GM18868 (cell line): ENCODE measurements at regions not wholly inside any gene's neighbourhood (a gene's known extent, or its start where the extent isn't known, plus 50 kb on each side); places are given as distances from the start of the nearest gene placed in this dataset.
"Not testable (repeated sequence)": the region's sequence is repeated elsewhere in the genome, so short reads cannot be mapped to it uniquely, and the experiment has no call there.

Experiments
- ATAC-seq: cut with Tn5 transposase; IDR thresholded peaks from one replicate; pipeline ENCODE4 v1.9.1; 2021; ENCODE audit warnings: mild to moderate bottlenecking, moderate library complexity; ENCODE audit not compliant: unreplicated experiment

- ATAC-seq, result peak; percentile 63
These were observed 301.6 kb upstream of the C16orf82 start for GRCh38 chr16:26765087-26765486.

- ATAC-seq, result no peak
These were observed 298.2 kb upstream of the C16orf82 start for GRCh38 chr16:26768385-26769010.

GRCh38 chr16:26770547-26770946 lies 296.2 kb upstream of the C16orf82 start:
- no peak for ATAC-seq

- ATAC-seq, result peak; percentile 91
These were observed 294.2 kb upstream of the C16orf82 start for GRCh38 chr16:26772503-26772902.

- no peak for ATAC-seq
These were observed 288.9 kb upstream of the C16orf82 start for GRCh38 chr16:26777821-26778220.

GRCh38 chr16:26787924-26788323 lies 278.8 kb upstream of the C16orf82 start:
- no peak for ATAC-seq

- ATAC-seq, result no peak
These were observed 275.6 kb upstream of the C16orf82 start for GRCh38 chr16:26791169-26791568.

- no peak for ATAC-seq
These were observed 271.5 kb upstream of the C16orf82 start for GRCh38 chr16:26795184-26795583.

- ATAC-seq, result no peak
These were observed 265.1 kb upstream of the C16orf82 start for GRCh38 chr16:26801628-26802027.

- ATAC-seq, result no peak
These were observed 264.3 kb upstream of the C16orf82 start for GRCh38 chr16:26802440-26802839.

GRCh38 chr16:26802965-26803364 lies 263.8 kb upstream of the C16orf82 start:
- ATAC-seq, result no peak

GRCh38 chr16:26806657-26807056 lies 260.1 kb upstream of the C16orf82 start:
- no peak for ATAC-seq

GRCh38 chr16:26809461-26809860 lies 257.3 kb upstream of the C16orf82 start:
- no peak for ATAC-seq

GRCh38 chr16:26816266-26816665 lies 250.5 kb upstream of the C16orf82 start:
- ATAC-seq, result no peak

- no peak for ATAC-seq
These were observed 249.7 kb upstream of the C16orf82 start for GRCh38 chr16:26816885-26817571.

- no peak for ATAC-seq
These were observed 248.3 kb upstream of the C16orf82 start for GRCh38 chr16:26818393-26818792.

GRCh38 chr16:26824469-26824868 lies 242.3 kb upstream of the C16orf82 start:
- ATAC-seq, result no peak

- ATAC-seq, result no peak
These were observed 240.2 kb upstream of the C16orf82 start for GRCh38 chr16:26826500-26826899.

GRCh38 chr16:26827386-26827785 lies 239.3 kb upstream of the C16orf82 start:
- no peak for ATAC-seq

- ATAC-seq, result no peak
These were observed 236.1 kb upstream of the C16orf82 start for GRCh38 chr16:26830428-26831127.

GRCh38 chr16:26836114-26836513 lies 230.6 kb upstream of the C16orf82 start:
- not testable (repeated sequence) for ATAC-seq

- no peak for ATAC-seq
These were observed 227.8 kb upstream of the C16orf82 start for GRCh38 chr16:26838931-26839330.
